Astrocyte of the spinal cord (primary cell): ENCODE measurements at regions not wholly inside any gene's neighbourhood (a gene's known extent, or its start where the extent isn't known, plus 50 kb on each side); places are given as distances from the start of the nearest gene placed in this dataset.

Source experiments
- DNase-seq: peaks from one replicate; pipeline ENCODE4 v3.0.0; 2011; ENCODE audit warnings: low read depth, low spot score
- H3K4me3 ChIP-seq: 2 replicates; pipeline ENCODE4 v1.5.1; 2011; ENCODE audit warnings: low read depth, mild to moderate bottlenecking, low read length, moderate library complexity
- in situ Hi-C: cut with HindIII; loops from 2 replicates; pipeline ENCODE4 v1.10.0; 2017; ENCODE audit warnings: low sequenced_read_pairs
- TF ChIP-seq, protein P1 (sequence below): IDR thresholded peaks from 2 replicates; pipeline ENCODE4 v1.5.1; 2012; ENCODE audit warnings: low read depth, mild to moderate bottlenecking, low read length, inconsistent platforms

- no peak for DNase-seq
- in situ Hi-C loops, result no loop called here
- TF ChIP-seq, protein P1, sequence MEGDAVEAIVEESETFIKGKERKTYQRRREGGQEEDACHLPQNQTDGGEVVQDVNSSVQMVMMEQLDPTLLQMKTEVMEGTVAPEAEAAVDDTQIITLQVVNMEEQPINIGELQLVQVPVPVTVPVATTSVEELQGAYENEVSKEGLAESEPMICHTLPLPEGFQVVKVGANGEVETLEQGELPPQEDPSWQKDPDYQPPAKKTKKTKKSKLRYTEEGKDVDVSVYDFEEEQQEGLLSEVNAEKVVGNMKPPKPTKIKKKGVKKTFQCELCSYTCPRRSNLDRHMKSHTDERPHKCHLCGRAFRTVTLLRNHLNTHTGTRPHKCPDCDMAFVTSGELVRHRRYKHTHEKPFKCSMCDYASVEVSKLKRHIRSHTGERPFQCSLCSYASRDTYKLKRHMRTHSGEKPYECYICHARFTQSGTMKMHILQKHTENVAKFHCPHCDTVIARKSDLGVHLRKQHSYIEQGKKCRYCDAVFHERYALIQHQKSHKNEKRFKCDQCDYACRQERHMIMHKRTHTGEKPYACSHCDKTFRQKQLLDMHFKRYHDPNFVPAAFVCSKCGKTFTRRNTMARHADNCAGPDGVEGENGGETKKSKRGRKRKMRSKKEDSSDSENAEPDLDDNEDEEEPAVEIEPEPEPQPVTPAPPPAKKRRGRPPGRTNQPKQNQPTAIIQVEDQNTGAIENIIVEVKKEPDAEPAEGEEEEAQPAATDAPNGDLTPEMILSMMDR, result no peak
- H3K4me3 ChIP-seq, result no peak overlapping the region
These were observed 288.1 kb upstream of the MOCS1 start for GRCh38 chr6:40222354-40222753.

- in situ Hi-C loops, result no loop called here
- TF ChIP-seq, protein P1, result no peak
- no peak for DNase-seq
- H3K4me3 ChIP-seq, result no peak overlapping the region
These were observed 285.5 kb upstream of the MOCS1 start for GRCh38 chr6:40219799-40220198.

DNA sequence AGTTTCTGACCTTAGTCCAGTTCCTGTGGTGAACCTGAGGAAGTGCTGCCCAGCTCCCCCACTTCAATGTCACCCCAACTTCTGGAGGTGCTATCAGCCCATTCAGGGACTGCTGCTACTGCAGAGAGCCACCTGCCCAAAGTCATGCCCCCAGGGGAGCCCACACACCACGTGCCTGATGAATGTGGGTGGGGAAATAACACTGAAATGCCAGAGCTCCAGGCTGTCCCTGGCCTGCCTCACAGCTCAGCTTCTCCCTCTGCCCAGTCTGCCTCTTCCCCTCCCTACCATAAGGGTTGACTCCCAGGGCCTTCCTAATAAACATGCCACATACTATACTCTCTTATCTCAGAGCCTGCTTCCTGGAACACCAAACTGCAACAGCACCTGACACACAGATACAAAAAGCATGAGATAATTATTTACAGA, 276.4 kb upstream of the MOCS1 start:
- no peak overlapping the region for H3K4me3 ChIP-seq
- TF ChIP-seq, protein P1, result no peak
- DNase-seq, result no peak
- in situ Hi-C loops, result no loop called here

DNA sequence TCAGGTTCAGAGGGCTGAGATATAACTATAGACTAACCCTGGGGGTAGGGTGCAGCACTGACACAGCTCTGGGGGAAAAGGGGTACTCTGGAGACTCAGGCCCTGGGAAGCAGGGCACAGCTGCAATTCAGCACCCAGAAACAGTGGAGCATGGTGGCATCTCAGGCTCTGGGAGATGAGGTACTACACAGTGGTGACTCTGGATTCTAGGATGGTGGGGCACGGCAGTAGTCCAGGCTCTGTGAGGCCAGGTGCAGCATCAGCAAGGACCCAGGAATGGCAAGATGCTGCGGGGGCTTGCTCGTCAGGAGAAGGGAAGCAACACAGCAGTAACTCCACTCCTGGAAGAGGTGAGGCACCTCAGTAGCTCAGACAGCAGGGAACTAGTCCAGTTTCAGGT, 271.5 kb upstream of the MOCS1 start:
- TF ChIP-seq, protein P1, result no peak
- in situ Hi-C loops, result no loop called here
- no peak for DNase-seq
- no peak overlapping the region for H3K4me3 ChIP-seq

GRCh38 chr6:40205004-40205403, 270.7 kb upstream of the MOCS1 start:
- no peak for DNase-seq
- in situ Hi-C loops, result no loop called here
- H3K4me3 ChIP-seq, result no peak overlapping the region
- TF ChIP-seq, protein P1, result no peak

GRCh38 chr6:40197371-40197770, 263.1 kb upstream of the MOCS1 start:
- DNase-seq, result no peak
- no peak overlapping the region for H3K4me3 ChIP-seq
- TF ChIP-seq, protein P1, result no peak
- in situ Hi-C loops, result no loop called here

DNA sequence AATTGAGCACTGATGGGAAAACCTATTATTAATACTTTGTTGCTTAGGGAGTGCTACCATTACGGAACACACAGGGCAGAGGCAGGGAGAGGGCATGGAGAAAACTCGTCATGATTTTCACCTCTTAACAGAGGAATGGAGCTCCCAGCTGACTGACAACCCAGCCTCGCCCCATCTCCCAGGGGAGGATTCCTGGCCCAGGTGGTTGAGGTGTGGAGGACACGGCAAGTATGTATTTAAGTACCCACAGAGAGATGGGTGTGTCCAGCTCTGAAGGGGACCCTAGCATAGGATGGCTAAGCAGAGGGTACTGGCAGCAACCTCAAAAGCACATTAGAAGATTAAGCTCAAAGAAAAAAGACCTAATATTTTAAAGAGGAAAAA, 261.9 kb upstream of the MOCS1 start:
- TF ChIP-seq, protein P1, result no peak
- no peak for DNase-seq
- in situ Hi-C loops, result no loop called here

More for the DNA sequence above, 261.9 kb upstream of the MOCS1 start:
- H3K4me3 ChIP-seq, result no peak overlapping the region
